Dermis blood vessel endothelial cell (primary cell): ENCODE measurements at regions not wholly inside any gene's neighbourhood (a gene's known extent, or its start where the extent isn't known, plus 50 kb on each side); places are given as distances from the start of the nearest gene placed in this dataset.

Experiments
- DNase-seq: peaks from one replicate; pipeline ENCODE4 v3.0.0; 2010

DNA sequence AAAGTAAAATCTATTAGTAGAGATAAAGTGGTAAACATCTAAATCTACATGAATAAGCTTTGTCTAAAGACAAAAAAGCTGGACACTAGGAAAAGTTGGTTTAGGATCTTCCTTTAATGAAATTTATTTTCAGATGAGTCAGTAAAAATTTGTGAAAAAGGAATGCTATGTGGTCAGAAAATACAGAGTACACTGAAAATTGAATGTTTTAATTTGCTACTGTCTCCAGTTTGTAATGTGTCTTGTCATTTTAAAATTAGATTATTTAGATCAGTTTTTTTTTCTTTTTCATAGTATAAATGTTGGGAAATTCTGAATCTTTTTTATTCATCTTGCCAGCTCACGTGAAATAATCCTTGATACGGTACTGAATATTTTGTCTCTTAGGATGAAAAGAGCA, 56.9 kb downstream of the SLITRK6 start:
- DNase-seq, result no peak

DNA sequence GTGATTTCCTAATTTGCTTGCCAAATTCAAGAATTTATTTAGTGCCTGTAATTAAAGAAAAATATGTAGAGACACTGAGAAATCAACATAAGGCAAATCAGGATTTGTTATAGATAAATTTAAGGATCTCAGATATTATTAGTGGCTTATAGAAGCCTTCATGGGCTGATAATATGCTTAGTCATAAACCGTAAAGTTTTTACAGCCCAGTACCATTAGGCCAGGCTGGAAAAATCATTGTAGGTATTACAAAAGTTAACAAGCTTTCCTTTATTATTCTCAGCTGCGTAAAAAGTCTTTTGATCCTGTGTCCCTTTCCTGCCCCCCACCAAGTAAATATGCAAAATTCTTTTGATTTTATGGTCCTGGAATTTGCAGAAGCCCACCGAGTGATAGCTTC, 58.2 kb downstream of the SLITRK6 start:
- DNase-seq, result no peak

DNA sequence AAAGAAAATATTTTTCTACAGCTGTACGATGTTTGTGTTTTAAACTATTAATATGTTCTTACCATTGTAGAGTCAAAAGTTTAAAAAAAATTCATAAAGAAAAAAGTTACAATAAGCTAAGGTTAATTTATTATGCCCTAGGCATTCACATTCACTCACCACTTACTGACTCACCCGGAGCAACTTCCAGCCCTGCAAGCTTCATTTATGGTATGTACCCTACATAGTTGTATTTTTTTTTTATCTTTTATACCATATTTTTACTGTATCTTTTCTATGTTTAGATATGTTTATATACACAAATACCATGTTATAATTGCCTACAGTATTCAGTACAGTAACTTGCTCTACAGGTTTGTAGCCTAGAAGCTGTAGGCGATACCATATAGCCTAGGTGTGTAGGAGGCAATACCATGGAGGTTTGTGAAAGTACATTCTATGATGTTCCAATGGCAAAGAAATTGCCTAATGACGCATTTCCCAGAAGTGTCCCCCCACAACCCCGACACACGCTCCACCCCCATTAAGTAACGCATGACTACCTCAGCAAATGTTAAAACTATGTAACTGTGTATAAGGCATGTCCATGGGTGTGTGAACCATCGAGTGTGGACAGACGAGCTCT, 60.4 kb downstream of the SLITRK6 start:
- no peak for DNase-seq

DNA sequence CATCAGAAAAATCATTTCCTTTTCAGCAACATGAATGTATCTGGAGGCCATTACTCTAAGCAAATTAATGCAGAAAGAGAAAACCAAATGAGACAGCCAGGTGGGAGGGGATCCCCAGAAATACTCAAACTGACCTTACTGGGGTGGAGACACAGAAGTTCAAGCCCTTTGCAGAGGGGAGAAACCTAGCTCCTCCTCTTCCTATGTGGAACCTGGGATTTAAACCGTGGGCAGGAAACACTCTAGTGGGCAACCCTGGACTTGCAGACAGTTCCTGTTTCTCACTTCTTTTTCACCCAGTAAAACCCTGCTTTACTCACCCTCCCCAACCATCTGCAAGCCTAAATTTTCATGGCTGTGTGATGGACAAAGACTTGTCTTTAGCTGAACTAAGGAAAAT, 61.3 kb downstream of the SLITRK6 start:
- no peak for DNase-seq

DNA sequence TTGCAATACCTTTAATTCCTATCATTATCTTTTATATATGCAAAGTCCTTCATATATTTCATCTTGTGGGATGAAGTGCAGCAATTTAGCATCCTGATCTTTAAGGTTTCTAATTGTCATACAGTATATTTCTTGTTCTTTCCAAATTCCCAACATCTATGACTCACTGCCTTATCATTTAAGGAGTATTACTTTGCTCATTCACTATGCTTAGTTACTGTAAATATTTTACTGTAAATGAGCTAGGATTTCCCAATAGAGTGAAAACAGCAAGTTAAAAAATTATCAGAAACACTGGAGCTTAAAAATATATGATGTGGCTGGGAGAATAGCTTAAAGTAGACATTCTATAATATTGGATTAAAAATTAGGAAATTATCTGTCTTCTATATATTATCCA, 69.9 kb downstream of the SLITRK6 start:
- DNase-seq, result no peak

DNA sequence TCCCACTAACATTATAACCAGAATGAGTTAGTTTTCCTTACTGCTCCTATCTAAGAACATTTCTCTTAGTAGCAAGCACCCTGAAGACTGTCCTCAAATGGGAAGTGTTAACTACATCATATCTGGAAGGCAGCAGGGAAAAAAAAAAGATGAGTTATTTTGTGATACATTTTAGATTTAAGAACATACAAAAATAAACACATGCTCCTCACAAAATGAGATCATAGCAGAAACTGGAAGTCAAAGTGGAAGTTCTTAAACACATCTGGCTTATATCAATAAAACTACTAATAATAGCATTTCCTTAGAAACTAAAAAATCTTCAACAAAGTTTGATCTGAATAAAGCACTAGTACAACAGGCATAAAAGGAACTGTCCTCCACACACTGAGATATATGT, 70.4 kb downstream of the SLITRK6 start:
- no peak for DNase-seq

DNA sequence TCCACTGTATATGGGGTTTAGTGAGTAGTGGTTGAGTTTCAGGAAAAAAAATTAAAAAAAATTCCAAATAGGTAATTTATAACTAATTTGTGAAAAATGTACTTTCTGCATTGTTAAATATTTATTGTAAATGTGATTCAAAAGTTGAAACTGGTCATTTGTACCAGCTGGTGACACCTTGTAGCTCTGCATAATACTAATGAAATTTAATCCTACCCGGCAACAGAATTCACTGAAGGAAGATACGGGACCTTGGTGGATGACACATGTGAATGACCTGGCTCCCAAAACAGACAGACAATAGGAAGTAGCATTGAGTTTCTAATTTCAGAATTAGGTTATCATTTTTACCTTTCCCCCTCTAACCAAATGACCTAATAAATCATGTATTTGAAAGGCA, 73.8 kb downstream of the SLITRK6 start:
- DNase-seq, result no peak

DNA sequence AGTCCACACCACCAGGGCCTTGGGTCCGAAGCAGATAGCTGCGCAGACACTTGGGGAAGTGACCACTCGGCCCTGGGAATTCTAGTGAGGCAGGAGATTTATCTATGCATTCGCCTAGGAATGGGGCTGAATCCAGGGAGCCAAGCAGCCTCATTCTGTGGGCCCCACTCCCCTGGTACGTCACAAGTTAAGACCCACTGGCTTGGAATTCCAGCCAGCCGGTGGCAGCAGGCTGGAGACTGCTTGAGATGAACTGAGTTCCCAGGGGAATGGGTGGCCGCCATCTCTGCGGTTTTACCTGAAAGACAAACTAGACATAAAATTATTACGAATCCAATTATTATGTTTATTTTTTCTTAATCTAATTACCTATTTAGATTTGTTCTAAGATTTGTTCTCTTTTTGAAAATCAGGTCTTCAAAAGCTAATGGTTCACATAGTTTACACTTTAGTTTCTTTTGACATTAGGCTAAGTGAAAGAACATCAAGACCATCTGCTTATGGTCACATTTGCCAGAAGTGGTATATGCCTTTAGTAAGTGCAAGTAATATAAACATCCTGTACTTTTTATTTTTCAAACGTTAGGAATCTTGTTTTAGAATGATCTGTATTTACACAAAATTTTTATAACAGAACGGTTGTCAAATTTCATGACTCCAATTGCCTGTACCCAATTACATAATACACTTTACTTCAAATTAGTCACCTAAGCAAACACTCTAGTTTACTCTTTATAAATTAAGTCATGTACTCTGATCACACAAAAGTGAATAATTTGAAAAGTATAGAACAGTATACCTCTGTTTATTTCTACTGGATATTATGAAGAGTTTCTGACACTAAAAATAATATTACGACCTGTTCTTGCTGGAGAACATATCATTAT, 74.4 kb downstream of the SLITRK6 start:
- no peak for DNase-seq

DNA sequence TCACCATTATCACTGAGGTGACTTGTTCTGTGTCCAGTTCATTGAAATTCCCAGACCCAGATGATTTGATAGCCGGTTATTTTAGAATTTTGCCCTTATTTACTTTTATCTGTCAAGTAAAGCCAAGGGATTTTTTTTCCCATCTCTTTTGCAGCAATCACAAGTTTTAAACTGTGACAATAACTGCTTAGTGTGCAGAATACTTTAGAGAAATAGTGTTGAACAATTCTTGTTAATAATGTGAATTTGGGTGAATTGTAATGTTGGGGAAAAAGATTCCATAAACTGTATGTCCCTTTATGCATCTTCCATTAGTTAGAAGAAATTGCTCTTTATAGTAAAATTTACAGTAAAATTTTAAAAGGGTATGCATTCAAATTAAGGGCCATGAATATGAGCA, 79.5 kb downstream of the SLITRK6 start:
- DNase-seq, result no peak

DNA sequence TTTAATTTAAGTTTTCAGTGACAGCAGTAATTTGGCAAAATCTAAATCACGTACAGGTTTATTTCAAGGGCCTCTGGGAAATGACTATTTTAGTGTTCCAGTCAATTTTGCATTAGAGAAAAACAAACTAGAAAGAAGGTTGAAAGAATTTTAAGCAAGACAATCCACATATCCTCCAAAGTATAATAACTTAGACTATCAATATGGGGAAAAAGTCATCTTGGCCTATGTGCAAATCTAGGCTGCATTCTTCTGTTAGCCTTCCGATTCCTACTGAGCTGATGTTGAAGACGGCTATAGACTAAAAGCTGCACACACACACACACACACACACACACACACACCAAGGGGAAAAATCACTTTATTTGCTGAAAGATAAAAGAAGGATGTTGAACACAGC, 81.3 kb downstream of the SLITRK6 start:
- DNase-seq, result no peak

DNA sequence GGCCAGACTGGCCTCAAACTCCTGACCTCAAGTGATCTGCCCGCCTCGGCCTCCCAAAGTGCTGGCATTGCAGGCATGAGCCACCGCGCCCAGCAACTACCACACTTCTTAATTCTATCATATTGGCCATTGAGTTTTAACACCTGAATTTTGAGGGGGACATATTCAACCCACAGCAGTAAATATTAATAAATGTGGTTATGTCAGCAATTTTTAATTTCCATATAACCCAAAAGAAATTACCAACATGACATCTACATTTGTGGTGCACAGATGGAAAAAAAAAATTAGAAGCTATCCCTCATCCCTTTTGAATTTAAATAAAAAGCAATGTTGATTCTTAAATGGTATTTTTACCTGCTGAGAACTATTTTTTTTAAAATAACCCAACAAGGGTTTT, 88.7 kb downstream of the SLITRK6 start:
- no peak for DNase-seq

DNA sequence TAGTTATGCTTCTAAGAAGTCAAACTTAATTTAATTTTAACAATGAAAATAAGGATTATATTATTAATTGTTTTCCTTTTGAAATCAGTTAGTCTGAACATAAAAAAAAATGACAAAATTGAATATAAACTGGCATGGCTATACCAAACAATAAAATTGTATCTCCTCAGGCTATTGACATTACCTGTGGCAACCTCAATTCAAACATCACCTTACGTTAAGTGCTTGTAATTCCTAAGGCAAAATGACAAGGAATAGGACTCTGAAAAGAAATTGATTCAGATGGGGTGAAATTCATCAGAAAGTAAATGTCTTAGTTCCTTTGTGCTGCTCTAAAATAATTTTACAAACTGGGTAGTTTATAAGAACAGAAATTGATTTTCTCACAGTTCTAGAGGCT, 89.5 kb downstream of the SLITRK6 start:
- DNase-seq, result no peak

DNA sequence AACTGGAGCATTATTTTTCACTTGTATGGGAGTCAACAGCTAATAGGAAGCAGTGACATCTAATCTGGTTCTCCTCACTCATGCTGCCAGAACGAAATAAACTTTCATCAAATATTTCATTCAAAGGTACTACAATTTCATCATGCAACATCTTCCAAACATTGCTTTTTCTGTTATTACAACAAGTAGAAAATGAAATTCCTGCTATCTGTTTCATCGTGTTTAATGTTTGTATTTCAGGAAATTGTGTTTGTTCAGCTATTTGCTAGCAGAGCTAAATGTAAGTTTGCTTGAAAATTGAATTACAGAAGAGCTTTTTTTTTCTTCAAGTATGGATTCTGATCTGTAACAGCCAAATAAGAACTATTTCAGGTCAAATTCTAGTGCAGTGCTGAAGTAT, 90.1 kb downstream of the SLITRK6 start:
- no peak for DNase-seq

DNA sequence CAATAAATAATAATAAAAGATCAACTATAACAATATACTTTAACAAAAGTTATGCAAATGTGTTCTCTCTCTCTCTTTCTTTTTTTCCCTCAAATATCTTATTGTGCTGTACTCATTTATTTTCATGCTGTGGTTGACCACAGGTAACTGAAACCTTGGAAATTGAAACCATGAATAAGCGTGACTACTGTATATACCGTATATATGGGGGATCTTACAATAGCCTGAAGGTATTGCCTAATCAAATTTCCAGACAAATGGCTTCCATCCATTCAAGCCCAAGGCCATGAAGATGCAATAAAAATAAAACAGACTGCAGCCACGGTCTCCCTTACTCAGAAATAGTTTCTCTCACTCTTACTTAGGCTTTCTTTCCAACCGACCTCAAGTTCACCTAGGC, 98.3 kb downstream of the SLITRK6 start:
- no peak for DNase-seq

DNA sequence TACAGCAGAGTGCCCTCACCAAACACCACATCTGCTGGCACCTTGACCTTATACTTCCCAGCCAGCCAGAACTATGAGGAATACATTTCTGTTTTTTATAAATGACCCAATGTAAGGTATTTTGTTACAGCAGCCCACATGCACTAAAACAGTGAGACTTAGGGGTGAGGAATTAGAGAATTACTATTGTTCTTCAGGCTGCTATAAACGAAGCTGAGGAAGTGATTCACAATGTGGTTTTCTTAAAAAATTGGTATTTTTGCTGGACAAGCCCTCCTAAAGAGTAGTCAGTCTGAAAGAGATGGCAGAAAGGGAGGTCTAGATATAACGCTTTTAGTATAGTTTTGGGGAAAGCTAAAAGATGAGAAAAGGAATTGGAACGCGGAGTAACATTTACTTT, 101.0 kb downstream of the SLITRK6 start:
- DNase-seq, result no peak

DNA sequence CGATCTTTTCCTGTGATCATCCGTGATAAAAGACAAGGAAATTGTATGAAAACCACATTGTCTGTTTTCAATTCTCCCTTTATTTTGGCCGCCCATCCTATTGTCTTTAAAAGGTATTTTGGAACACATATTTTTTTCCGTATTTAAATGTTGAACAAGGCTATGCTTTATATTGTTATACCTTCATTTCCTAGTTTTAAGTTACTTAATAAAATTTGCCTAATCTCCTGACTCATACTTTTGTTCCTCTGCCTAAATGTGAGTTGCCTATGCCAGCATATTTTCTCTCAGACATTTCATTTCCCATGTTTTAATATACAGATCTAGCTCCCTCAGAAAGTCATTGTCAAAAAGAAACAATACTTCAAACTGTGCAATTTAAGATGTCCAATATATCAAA, 104.2 kb downstream of the SLITRK6 start:
- no peak for DNase-seq

DNA sequence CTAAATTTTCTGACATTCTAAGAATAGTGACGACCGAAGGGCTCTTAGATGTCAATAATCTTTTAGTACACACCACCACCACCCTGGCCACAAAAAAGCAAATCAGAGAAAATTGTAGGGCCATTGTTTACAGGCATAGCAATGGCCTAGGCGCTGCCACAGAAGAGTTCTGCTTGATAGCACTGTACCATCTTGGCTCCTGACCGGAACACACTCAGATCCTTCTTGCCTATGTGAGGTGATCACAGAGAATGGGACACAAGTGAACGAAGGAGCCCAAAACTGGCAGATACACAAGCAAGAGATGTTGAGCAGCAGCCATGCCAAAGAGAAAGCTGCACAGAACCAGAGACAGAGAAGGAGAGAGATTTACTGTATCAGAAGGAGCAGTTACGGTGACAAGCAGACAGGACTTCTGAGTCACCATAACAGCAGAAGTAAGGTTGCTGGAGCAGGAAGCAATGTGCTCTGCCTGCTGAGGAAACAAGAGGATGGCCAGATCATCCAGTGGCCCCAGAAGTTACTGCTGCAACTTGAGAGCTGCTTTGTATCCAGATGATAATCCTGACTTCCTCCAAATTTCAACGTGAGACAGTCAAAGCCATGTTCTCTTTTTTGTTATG, 105.2 kb downstream of the SLITRK6 start:
- DNase-seq, result no peak

DNA sequence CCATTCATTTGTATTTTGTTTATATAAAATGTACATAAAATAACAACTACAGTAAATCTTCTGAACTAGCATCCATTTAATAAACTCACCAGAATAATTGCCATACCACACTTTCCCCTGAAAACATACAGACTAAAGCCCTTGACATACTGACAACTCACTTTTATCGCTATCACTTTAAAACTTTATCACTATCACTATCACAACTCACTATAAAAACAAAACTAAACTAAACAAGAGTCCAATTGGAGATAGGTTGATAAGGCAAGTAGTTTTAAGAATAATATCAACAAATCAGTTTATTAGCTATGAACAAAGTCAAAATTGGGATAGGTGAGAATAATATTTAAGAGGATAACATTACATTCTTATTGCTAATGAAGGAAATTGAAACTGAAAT, 108.9 kb downstream of the SLITRK6 start:
- no peak for DNase-seq

DNA sequence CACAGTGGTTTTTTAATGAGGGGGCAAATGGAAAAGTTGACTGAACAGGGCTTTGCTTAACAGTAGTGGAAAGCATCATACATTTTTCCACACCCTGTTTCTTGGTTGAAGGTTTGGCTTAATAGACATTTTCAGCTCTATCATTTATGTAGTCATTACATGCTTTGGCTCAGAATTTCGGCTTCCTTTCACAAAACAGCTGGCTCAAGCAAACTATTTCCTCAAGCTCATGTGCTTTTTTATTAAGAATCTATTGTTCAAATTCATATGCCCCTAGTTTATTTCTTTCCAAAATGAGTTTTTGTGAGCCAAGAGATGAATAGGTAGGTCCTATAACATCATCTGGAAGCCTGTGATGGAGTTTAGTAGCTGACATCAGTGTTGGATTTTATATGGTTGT, 113.8 kb downstream of the SLITRK6 start:
- DNase-seq, result no peak

DNA sequence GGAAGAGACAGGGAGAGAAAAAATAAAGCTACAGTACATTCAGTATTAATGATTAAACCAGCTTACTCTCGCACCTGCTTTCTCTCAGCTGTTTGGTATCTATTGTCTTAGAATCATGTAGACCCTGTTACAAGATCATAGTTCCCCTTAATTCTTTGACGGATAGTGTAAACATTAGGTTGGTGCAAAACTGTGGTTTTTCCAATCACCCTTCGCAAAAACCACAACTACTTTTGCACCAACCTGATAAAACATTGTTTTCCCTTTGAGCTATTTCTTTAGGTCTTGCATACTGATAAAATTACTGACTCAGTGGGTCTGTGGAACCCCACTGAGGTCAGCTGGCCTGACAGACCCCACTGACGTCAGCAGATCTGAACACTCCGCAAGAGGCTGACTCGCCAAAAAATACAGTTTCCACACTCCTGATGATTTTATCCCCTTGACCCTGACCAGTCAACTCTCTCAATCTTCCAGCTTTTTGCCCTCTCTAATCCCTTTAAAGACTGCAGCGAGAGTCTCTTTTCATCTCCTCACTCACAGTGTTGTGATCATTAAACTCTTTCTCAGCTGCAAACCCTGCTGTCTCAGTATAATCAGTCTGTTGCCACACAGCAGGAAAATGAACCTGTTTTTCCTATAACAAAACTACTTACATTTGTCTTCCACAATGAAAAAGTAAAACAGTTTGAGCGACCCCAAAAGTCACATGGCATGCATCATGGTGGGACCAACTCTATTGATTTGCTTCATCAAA, 123.9 kb downstream of the SLITRK6 start:
- no peak for DNase-seq

DNA sequence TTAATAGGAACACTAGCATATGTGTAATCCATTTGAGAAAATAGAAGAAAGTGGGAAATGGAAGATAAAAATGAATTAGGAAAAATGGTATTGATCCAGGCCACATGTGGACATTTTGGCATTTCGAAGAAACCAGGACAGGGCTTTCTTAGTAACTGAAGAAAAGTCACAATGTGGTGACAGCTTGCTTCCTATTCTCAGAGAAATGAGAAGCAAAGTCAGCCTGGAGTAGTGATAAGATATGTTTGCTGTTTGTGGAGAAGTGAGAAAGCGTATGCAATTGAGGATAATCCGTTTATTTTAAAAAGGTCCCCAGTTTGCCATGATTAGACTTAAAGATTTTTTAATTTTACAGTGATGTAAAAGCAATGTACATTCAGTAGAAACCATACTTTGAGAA, 127.9 kb downstream of the SLITRK6 start:
- no peak for DNase-seq

DNA sequence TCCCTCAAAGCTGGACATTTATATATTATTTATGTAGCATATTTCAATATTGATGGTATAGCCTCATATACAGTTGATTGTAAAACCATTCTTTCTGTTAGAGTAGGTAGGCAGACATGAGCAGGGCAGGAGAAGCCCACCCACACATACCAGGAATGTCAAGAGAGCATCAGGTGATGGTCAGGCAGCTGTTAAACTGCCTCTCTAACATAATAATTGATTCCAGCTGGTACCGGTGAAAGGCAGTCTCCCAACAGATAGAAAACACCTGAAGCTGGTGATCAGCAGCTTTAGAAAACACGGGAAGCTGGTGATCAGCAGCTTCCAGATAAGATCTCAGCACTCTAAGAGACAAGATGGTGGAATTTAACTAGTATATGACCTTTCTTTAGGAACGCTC, 132.9 kb downstream of the SLITRK6 start:
- DNase-seq, result no peak

DNA sequence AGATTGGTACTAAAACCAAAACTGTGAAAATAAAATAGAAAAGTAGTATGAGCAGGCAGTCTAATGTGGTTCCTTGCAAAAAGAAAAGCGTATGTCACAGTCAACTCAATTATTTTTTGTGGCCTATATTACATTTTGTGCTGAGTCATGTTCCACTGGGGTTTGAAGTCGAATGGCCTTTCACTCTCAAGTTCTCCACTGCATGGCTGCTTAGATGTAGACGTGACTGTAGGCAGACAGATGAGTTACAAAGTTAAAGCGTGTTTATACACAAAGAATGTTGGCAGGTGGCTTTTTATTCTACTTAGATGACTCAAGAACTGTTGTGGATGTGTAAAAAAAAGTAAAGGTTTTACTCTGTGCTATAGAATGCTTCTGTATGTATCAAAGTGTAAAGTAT, 133.9 kb downstream of the SLITRK6 start:
- DNase-seq, result no peak
